ENCODE measurements at regions not wholly inside any gene's neighbourhood (a gene's known extent, or its start where the extent isn't known, plus 50 kb on each side); places are given as distances from the start of the nearest gene placed in this dataset.
A peak's percentile ranks its signal among the peaks of the same experiment; 100 is the strongest.

- peak; percentile 54 for DNase-seq
Measured at GRCh38 chr10:117928741-117929140, 118.0 kb downstream of the RAB11FIP2 start.

GRCh38 chr10:117929327-117930067, 117.2 kb downstream of the RAB11FIP2 start:
- DNase-seq: no peak

GRCh38 chr10:117931078-117931477, 115.7 kb downstream of the RAB11FIP2 start:
- no peak for DNase-seq

GRCh38 chr10:117933036-117933435, 113.7 kb downstream of the RAB11FIP2 start:
- no peak for DNase-seq

- DNase-seq: no peak
Measured at GRCh38 chr10:117934477-117934876, 112.3 kb downstream of the RAB11FIP2 start.

GRCh38 chr10:117936141-117936540, 110.6 kb downstream of the RAB11FIP2 start:
- peak; percentile 92 for DNase-seq

GRCh38 chr10:117936566-117936965, 110.2 kb downstream of the RAB11FIP2 start:
- DNase-seq: peak; percentile 92

GRCh38 chr10:117936976-117937375, 109.8 kb downstream of the RAB11FIP2 start:
- DNase-seq: peak; percentile 71

- no peak for DNase-seq
Measured at GRCh38 chr10:117938104-117938503, 108.6 kb downstream of the RAB11FIP2 start.

- DNase-seq: peak; percentile 80
Measured at GRCh38 chr10:117942226-117942625, 104.5 kb downstream of the RAB11FIP2 start.

- DNase-seq: no peak
Measured at GRCh38 chr10:117944676-117945447, 101.9 kb downstream of the RAB11FIP2 start.

- DNase-seq: no peak
Measured at GRCh38 chr10:117945651-117946050, 101.1 kb downstream of the RAB11FIP2 start.

- DNase-seq: no peak
Measured at GRCh38 chr10:117946525-117947070, 100.1 kb downstream of the RAB11FIP2 start.

- no peak for DNase-seq
Measured at GRCh38 chr10:117948493-117948892, 98.2 kb downstream of the RAB11FIP2 start.

GRCh38 chr10:117950408-117950807, 96.3 kb downstream of the RAB11FIP2 start:
- DNase-seq: no peak
